CD1c-positive myeloid dendritic cell (primary cell): ENCODE measurements at regions not wholly inside any gene's neighbourhood (a gene's known extent, or its start where the extent isn't known, plus 50 kb on each side); places are given as distances from the start of the nearest gene placed in this dataset.

Source experiments
- DNase-seq: peaks from one replicate; pipeline ENCODE4 v3.0.0-alpha.2; 2016; ENCODE audit errors: extremely low spot score

- no peak for DNase-seq
These were observed 89.6 kb downstream of the RBFOX3 start for GRCh38 chr17:79521225-79521624.

- no peak for DNase-seq
These were observed 90.4 kb downstream of the RBFOX3 start for GRCh38 chr17:79520167-79521165.

GRCh38 chr17:79519601-79520000 lies 91.2 kb downstream of the RBFOX3 start:
- DNase-seq, result no peak

- DNase-seq, result no peak
These were observed 92.0 kb downstream of the RBFOX3 start for GRCh38 chr17:79518585-79519523.

- DNase-seq, result no peak
These were observed 92.8 kb downstream of the RBFOX3 start for GRCh38 chr17:79517827-79518584.

GRCh38 chr17:79515646-79516571 lies 94.9 kb downstream of the RBFOX3 start:
- no peak for DNase-seq

GRCh38 chr17:79515110-79515509 lies 95.7 kb downstream of the RBFOX3 start:
- DNase-seq, result no peak

GRCh38 chr17:79513820-79514535 lies 96.9 kb downstream of the RBFOX3 start:
- DNase-seq, result no peak

GRCh38 chr17:79513206-79513605 lies 97.6 kb downstream of the RBFOX3 start:
- DNase-seq, result no peak

- DNase-seq, result no peak
These were observed 99.4 kb downstream of the RBFOX3 start for GRCh38 chr17:79511471-79511870.

GRCh38 chr17:79510071-79510470 lies 100.8 kb downstream of the RBFOX3 start:
- DNase-seq, result no peak

- no peak for DNase-seq
These were observed 101.4 kb downstream of the RBFOX3 start for GRCh38 chr17:79509490-79509889.

GRCh38 chr17:79509008-79509407 lies 101.8 kb downstream of the RBFOX3 start:
- DNase-seq, result no peak

GRCh38 chr17:79508291-79508716 lies 102.5 kb downstream of the RBFOX3 start:
- DNase-seq, result no peak

- DNase-seq, result no peak
These were observed 103.9 kb downstream of the RBFOX3 start for GRCh38 chr17:79506955-79507354.

- no peak for DNase-seq
These were observed 104.5 kb downstream of the RBFOX3 start for GRCh38 chr17:79506150-79506870.

- DNase-seq, result no peak
These were observed 105.7 kb downstream of the RBFOX3 start for GRCh38 chr17:79505199-79505598.

- no peak for DNase-seq
These were observed 106.7 kb downstream of the RBFOX3 start for GRCh38 chr17:79504181-79504605.
